ENCODE measurements at regions not wholly inside any gene's neighbourhood (a gene's known extent, or its start where the extent isn't known, plus 50 kb on each side); places are given as distances from the start of the nearest gene placed in this dataset.

- CTCF ChIA-PET: no interaction called here
- Histone ChIP-seq H3K9me3 (no peaks in the 10 kb centered on the region), H3K27me3 (replicated peaks; ENCODE audit: control insufficient read depth, insufficient read depth, low read length) (no peaks in the 10 kb centered on the region), H3K4me1 (no peaks in the 10 kb centered on the region), H3K4me3 (ENCODE audit: low read depth, low read length) (no peak overlapping the region), H3K36me3 (ENCODE audit: control insufficient read depth, insufficient read depth, low read length) (no peaks in the 10 kb centered on the region)
- Mint-ChIP-seq H3K27me3 (ENCODE audit: insufficient read depth, unreplicated experiment) (peaks cover 5% of the 10 kb centered on the region), H3K36me3 (ENCODE audit: insufficient read depth, unreplicated experiment) (no peaks in the 10 kb centered on the region), H3K4me3 (ENCODE audit: unreplicated experiment) (no peak overlapping the region), H3K4me1 (ENCODE audit: low read depth, unreplicated experiment) (no peaks in the 10 kb centered on the region), H3K27ac (ENCODE audit: unreplicated experiment) (no peak overlapping the region), H3K9me3 (ENCODE audit: unreplicated experiment) (no peaks in the 10 kb centered on the region)
- POLR2A ChIA-PET: no interaction called here
- no peak for TF ChIP-seq CTCF (IDR thresholded peaks at IDR 0.05; ENCODE audit: insufficient read depth in 1 of 2, low read depth in 1 of 2, low read length in 1 of 2, severe bottlenecking in 1 of 2, unreplicated experiment in 1 of 2)
- BruUV-seq (replicated peaks): no TSS peak
- intact Hi-C loops (cut with micrococcal nuclease; ENCODE audit: unreplicated experiment): no loop called here
- DNase-seq: no peak
Measured at GRCh38 chr9:17928228-17928627, 349.4 kb downstream of the SH3GL2 start.

- TF ChIP-seq CTCF (IDR thresholded peaks at IDR 0.05; ENCODE audit: insufficient read depth in 1 of 2, low read depth in 1 of 2, low read length in 1 of 2, severe bottlenecking in 1 of 2, unreplicated experiment in 1 of 2): no peak
- no peak overlapping the region for H3K4me3 ChIP-seq (ENCODE audit: low read depth, low read length)
- peaks cover 5% of the 10 kb centered on the region for H3K27me3 Mint-ChIP-seq (ENCODE audit: insufficient read depth, unreplicated experiment)
- intact Hi-C loops (cut with micrococcal nuclease; ENCODE audit: unreplicated experiment): no loop called here
- CTCF ChIA-PET: no interaction called here
- H3K27me3 ChIP-seq (replicated peaks; ENCODE audit: control insufficient read depth, insufficient read depth, low read length): no peaks in the 10 kb centered on the region
- POLR2A ChIA-PET: no interaction called here
- H3K36me3 ChIP-seq (ENCODE audit: control insufficient read depth, insufficient read depth, low read length): no peaks in the 10 kb centered on the region
- no peaks in the 10 kb centered on the region for H3K4me1 ChIP-seq
- BruUV-seq (replicated peaks): no TSS peak
- no peaks in the 10 kb centered on the region for H3K9me3 Mint-ChIP-seq (ENCODE audit: unreplicated experiment)
- no peaks in the 10 kb centered on the region for H3K36me3 Mint-ChIP-seq (ENCODE audit: insufficient read depth, unreplicated experiment)
- H3K4me1 Mint-ChIP-seq (ENCODE audit: low read depth, unreplicated experiment): no peaks in the 10 kb centered on the region
- H3K27ac Mint-ChIP-seq (ENCODE audit: unreplicated experiment): no peak overlapping the region
- DNase-seq: no peak
- H3K9me3 ChIP-seq: no peaks in the 10 kb centered on the region
- no peak overlapping the region for H3K4me3 Mint-ChIP-seq (ENCODE audit: unreplicated experiment)
Measured at GRCh38 chr9:17928768-17929167, 349.9 kb downstream of the SH3GL2 start.

GRCh38 chr9:17929506-17929905, 350.6 kb downstream of the SH3GL2 start:
- Histone ChIP-seq H3K4me1 (no peaks in the 10 kb centered on the region), H3K4me3 (ENCODE audit: low read depth, low read length) (no peak overlapping the region), H3K36me3 (ENCODE audit: control insufficient read depth, insufficient read depth, low read length) (no peaks in the 10 kb centered on the region), H3K9me3 (no peaks in the 10 kb centered on the region), H3K27me3 (replicated peaks; ENCODE audit: control insufficient read depth, insufficient read depth, low read length) (no peaks in the 10 kb centered on the region)
- Mint-ChIP-seq H3K9me3 (ENCODE audit: unreplicated experiment) (no peaks in the 10 kb centered on the region), H3K4me1 (ENCODE audit: low read depth, unreplicated experiment) (no peaks in the 10 kb centered on the region), H3K27ac (ENCODE audit: unreplicated experiment) (no peak overlapping the region), H3K4me3 (ENCODE audit: unreplicated experiment) (no peak overlapping the region), H3K27me3 (ENCODE audit: insufficient read depth, unreplicated experiment) (peaks cover 5% of the 10 kb centered on the region), H3K36me3 (ENCODE audit: insufficient read depth, unreplicated experiment) (no peaks in the 10 kb centered on the region)
- BruUV-seq (replicated peaks): no TSS peak
- intact Hi-C loops (cut with micrococcal nuclease; ENCODE audit: unreplicated experiment): no loop called here
- POLR2A ChIA-PET: no interaction called here
- DNase-seq: no peak
- TF ChIP-seq CTCF (IDR thresholded peaks at IDR 0.05; ENCODE audit: insufficient read depth in 1 of 2, low read depth in 1 of 2, low read length in 1 of 2, severe bottlenecking in 1 of 2, unreplicated experiment in 1 of 2): no peak
- CTCF ChIA-PET: no interaction called here
